Endothelial cell of umbilical vein (primary cell): ENCODE measurements at regions not wholly inside any gene's neighbourhood (a gene's known extent, or its start where the extent isn't known, plus 50 kb on each side); places are given as distances from the start of the nearest gene placed in this dataset.

ENCODE experiments used
- BruUV-seq: library from RNA; stranded (reverse); fragments of 400-500 nt; replicated peaks from 2 replicates; lab custom pipeline; 2021; lab: Mats Ljungman, UMichigan
- CTCF ChIA-PET: fragments of 300-600, 350-600 bp; sonication (Branson Sonifier 250); formaldehyde crosslinking; loops from one replicate; lab custom pipeline; 2021; ENCODE audit warnings: antibody characterized with exemption, inconsistent platforms; lab: Charles Lee
- POLR2A ChIA-PET: fragments of 300-600, 350-600 bp; sonication (Branson Sonifier 250); formaldehyde crosslinking; loops from one replicate; lab custom pipeline; 2021; ENCODE audit warnings: antibody characterized with exemption, inconsistent platforms; lab: Charles Lee
- DNase-seq: peaks from one replicate; pipeline ENCODE4 v3.0.0-alpha.2; 2011; ENCODE audit warnings: low read depth, low spot score
- FAIRE-seq: peaks from 2 replicates; lab custom pipeline; 2011; peaks lifted over from hg19 to GRCh38; lab: Jason Lieb, UNC
- H2AFZ ChIP-seq: 2 replicates; pipeline ENCODE4 v1.6.0; 2012; ENCODE audit warnings: low read depth, low read length, control low read depth, inconsistent platforms
- H3K27ac ChIP-seq: 2 replicates; pipeline ENCODE4 v1.5.1; 2011; ENCODE audit warnings: low read depth, mild to moderate bottlenecking, control low read depth, low read length, moderate library complexity; ENCODE audit not compliant: insufficient read depth
- H3K27me3 ChIP-seq, 2 experiments: 2 replicates each; pipeline versions ENCODE4 v1.6.0 to v1.6.1; 2011; ENCODE audit warnings: low read length in 2 of 2, mixed read lengths in 1 of 2; ENCODE audit not compliant: control insufficient read depth in 2 of 2, insufficient read depth in 2 of 2
- H3K36me3 ChIP-seq, 2 experiments: 2 replicates in 1 of 2; 3 replicates in 1 of 2; pipeline ENCODE4 v1.5.1; 2011; ENCODE audit warnings: low read length in 2 of 2, mild to moderate bottlenecking in 1 of 2, moderate library complexity in 1 of 2; ENCODE audit not compliant: control insufficient read depth in 2 of 2, insufficient read depth in 2 of 2; ENCODE audit errors: extremely low read depth in 1 of 2
- H3K4me1 ChIP-seq: 3 replicates; pipeline ENCODE4 v1.5.1; 2011; ENCODE audit warnings: mild to moderate bottlenecking, low read length; ENCODE audit not compliant: control insufficient read depth, insufficient read depth; ENCODE audit errors: extremely low read depth
- H3K4me2 ChIP-seq: 2 replicates; pipeline ENCODE4 v1.6.1; 2011; ENCODE audit warnings: low read length, control low read depth, mixed read lengths; ENCODE audit not compliant: insufficient read depth
- H3K4me3 ChIP-seq, 3 experiments: fragments of 200-600 bp in 1 of 3; sonication (generic), shearing (Covaris generic) in 1 of 3; replicated peaks in 1 of 3; 2 replicates each; pipeline ENCODE4 v1.5.1; 2011 to 2016; ENCODE audit warnings: control low read depth in 3 of 3, low read length in 3 of 3, mild to moderate bottlenecking in 2 of 3, inconsistent platforms in 1 of 3, low read depth in 1 of 3, moderate library complexity in 1 of 3; ENCODE audit not compliant: insufficient read depth in 1 of 3
- H3K79me2 ChIP-seq: 2 replicates; pipeline ENCODE4 v1.6.0; 2012; ENCODE audit warnings: low read length, inconsistent platforms; ENCODE audit not compliant: control insufficient read depth, insufficient read depth
- H3K9ac ChIP-seq: replicated peaks from 2 replicates; pipeline ENCODE3; 2011; ENCODE audit warnings: low read length, control low read depth; ENCODE audit not compliant: insufficient read depth; ENCODE audit errors: extremely low read depth
- H3K9me1 ChIP-seq: replicated peaks from 3 replicates; pipeline ENCODE4 v1.6.0; 2011; ENCODE audit warnings: mild to moderate bottlenecking, low read length; ENCODE audit not compliant: control insufficient read depth, insufficient read depth; ENCODE audit errors: extremely low read depth
- H3K9me3 ChIP-seq: replicated peaks from 2 replicates; pipeline ENCODE4 v1.5.1; 2012; ENCODE audit warnings: low read length, inconsistent platforms; ENCODE audit not compliant: control insufficient read depth, insufficient read depth
- H4K20me1 ChIP-seq: replicated peaks from 2 replicates; pipeline ENCODE3; 2011; ENCODE audit warnings: mild to moderate bottlenecking, low read length; ENCODE audit not compliant: control insufficient read depth, insufficient read depth; ENCODE audit errors: extremely low read depth
- EZH2 ChIP-seq: IDR thresholded peaks from 2 replicates; pipeline ENCODE4 v1.6.1; 2012; ENCODE audit warnings: borderline replicate concordance, low read depth, mild to moderate bottlenecking, moderate library complexity, low read length, inconsistent platforms; ENCODE audit not compliant: severe bottlenecking
- FOS ChIP-seq: IDR thresholded peaks from 2 replicates; pipeline ENCODE4 v1.6.1; 2011; ENCODE audit warnings: mild to moderate bottlenecking, low read length, moderate library complexity, borderline replicate concordance; ENCODE audit not compliant: insufficient read depth
- GATA2 ChIP-seq: IDR thresholded peaks from 2 replicates; pipeline ENCODE4 v1.7.0; 2011; ENCODE audit warnings: low read depth, mild to moderate bottlenecking, moderate library complexity, mixed read lengths, low read length; ENCODE audit not compliant: insufficient read length, insufficient read depth
- JUN ChIP-seq: IDR thresholded peaks from 2 replicates; pipeline ENCODE4 v1.6.1; 2011; ENCODE audit warnings: borderline replicate concordance, low read depth; ENCODE audit not compliant: insufficient read length, insufficient read depth
- MAX ChIP-seq: IDR thresholded peaks from 2 replicates; pipeline ENCODE4 v1.6.1; 2011; ENCODE audit not compliant: insufficient read depth, insufficient read length
- MYC ChIP-seq: IDR thresholded peaks from one replicate; pipeline ENCODE4 v1.6.1; 2011; ENCODE audit warnings: mild to moderate bottlenecking, low read depth, low read length
- POLR2A ChIP-seq: IDR thresholded peaks from 2 replicates; pipeline ENCODE4 v1.6.1; 2012; ENCODE audit warnings: low read depth, mild to moderate bottlenecking, control low read depth, low read length
- POLR2AphosphoS5 ChIP-seq: IDR thresholded peaks from 2 replicates; pipeline ENCODE4 v1.6.1; 2012; ENCODE audit warnings: low read depth, mild to moderate bottlenecking, control low read depth, low read length, moderate library complexity; ENCODE audit not compliant: insufficient read depth
- dilution Hi-C: fragments of 300-500 bp; cut with MboI; formaldehyde crosslinking; loops from one replicate; pipeline ENCODE4 v1.15.0; 2019; ENCODE audit warnings: low sequenced_read_pairs; ENCODE audit not compliant: extremely low pct_ligation_motif_present
- intact Hi-C: fragments of 100-400 bp; cut with micrococcal nuclease; formaldehyde crosslinking; loops from one replicate; pipeline ENCODE4 v1.10.0; 2022
- TF ChIP-seq, protein P1 (sequence below), 2 donors: IDR thresholded peaks; 1 replicate in 1 of 2; 2 replicates in 1 of 2; pipeline ENCODE4 v1.5.1; 2011; ENCODE audit warnings: low read length in 2 of 2, mild to moderate bottlenecking in 2 of 2, moderate library complexity in 2 of 2, control low read depth in 1 of 2, inconsistent platforms in 1 of 2, low read depth in 1 of 2; ENCODE audit not compliant: insufficient read depth in 1 of 2; ENCODE audit errors: extremely low read depth in 1 of 2

DNA sequence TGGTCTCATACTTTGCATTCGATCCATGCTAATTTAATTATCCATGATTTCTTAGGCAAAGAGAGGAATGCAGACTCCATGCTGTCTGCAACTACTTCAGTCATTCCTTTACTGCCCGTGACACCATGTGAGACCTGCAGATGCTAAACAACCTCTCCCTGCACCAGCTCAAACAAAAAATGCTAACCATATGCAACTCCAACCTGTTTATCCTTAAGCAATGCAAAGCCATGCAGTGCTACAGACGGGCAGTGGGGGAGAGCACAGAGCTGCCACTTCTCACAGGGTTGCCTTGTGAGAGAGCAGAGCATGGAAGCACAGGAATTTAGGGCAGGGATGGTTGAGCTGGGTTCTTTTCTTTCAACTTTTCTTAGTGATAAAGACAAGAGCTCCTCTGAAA is 74.9 kb upstream of the KLHL14 start:
- BruUV-seq, result no TSS peak
- H3K4me2 ChIP-seq, result no peak overlapping the region
- H3K79me2 ChIP-seq, result no peaks in the 10 kb centered on the region
- DNase-seq (no peak), FAIRE-seq (no peak)
- no peaks in the 10 kb centered on the region for H3K9me1 ChIP-seq
- ChIA-PET CTCF (no interaction called here), POLR2A (no interaction called here)
- H3K27ac ChIP-seq, result no peak overlapping the region
- no peaks in the 10 kb centered on the region for H4K20me1 ChIP-seq
- no peak overlapping the region for H2AFZ ChIP-seq
- no peaks in the 10 kb centered on the region for H3K36me3 ChIP-seq
- no peaks in the 10 kb centered on the region for H3K9me3 ChIP-seq
- H3K4me1 ChIP-seq, result no peaks in the 10 kb centered on the region
- H3K9ac ChIP-seq, result no peak overlapping the region
- intact Hi-C loops (no loop called here), dilution Hi-C loops (no loop called here)
- no peak for TF ChIP-seq POLR2AphosphoS5
- TF ChIP-seq, protein P1, sequence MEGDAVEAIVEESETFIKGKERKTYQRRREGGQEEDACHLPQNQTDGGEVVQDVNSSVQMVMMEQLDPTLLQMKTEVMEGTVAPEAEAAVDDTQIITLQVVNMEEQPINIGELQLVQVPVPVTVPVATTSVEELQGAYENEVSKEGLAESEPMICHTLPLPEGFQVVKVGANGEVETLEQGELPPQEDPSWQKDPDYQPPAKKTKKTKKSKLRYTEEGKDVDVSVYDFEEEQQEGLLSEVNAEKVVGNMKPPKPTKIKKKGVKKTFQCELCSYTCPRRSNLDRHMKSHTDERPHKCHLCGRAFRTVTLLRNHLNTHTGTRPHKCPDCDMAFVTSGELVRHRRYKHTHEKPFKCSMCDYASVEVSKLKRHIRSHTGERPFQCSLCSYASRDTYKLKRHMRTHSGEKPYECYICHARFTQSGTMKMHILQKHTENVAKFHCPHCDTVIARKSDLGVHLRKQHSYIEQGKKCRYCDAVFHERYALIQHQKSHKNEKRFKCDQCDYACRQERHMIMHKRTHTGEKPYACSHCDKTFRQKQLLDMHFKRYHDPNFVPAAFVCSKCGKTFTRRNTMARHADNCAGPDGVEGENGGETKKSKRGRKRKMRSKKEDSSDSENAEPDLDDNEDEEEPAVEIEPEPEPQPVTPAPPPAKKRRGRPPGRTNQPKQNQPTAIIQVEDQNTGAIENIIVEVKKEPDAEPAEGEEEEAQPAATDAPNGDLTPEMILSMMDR (IDR thresholded peaks at IDR 0.05; ENCODE audit: extremely low read depth in 1 of 2, insufficient read depth in 1 of 2, low read depth in 1 of 2, low read length in 2 of 2), result no peak
- TF ChIP-seq MAX, result no peak
- TF ChIP-seq EZH2, result no peak
- TF ChIP-seq POLR2A, result no peak
- TF ChIP-seq GATA2, result no peak
- TF ChIP-seq MYC, result no peak
- no peak for TF ChIP-seq FOS
- TF ChIP-seq JUN, result no peak
- no peak overlapping the region for H3K4me3 ChIP-seq
- no peaks in the 10 kb centered on the region for H3K27me3 ChIP-seq
